Amniotic epithelial cell (primary cell): ENCODE measurements at regions not wholly inside any gene's neighbourhood (a gene's known extent, or its start where the extent isn't known, plus 50 kb on each side); places are given as distances from the start of the nearest gene placed in this dataset.

Experiments used
- DNase-seq: peaks from one replicate; pipeline ENCODE4 v3.0.0-alpha.2; 2010; ENCODE audit warnings: low read depth

DNA sequence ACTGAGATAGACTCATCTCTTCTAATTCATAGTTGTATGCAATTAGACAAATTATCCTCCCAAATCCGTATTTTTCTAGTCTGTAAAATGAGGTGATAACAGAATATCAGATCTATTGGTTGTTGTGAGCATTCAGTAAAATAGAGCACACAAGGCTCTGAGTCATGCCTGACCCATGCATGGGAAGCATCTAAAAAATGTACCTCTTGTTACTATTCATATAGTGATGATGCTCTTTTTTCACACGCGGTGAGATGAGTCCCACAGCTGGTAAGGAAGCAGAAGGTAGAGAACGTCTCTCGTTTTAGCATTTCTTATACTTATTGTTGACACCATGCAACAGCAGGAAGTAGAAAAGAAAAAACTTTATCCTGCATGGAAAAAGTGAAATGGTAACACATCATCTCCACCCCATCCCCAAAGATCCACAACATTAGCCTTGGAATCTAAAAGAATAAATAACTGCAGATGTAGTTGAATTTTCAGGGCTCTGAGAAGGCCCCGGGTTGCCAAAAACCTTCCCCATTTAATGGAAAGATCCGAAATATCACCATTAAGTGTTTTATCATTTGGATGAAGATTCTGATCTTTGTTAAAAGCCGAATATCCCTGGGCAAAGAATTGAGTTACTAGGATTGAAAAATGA, 215.6 kb downstream of the TMEM114 start:
- no peak for DNase-seq

DNA sequence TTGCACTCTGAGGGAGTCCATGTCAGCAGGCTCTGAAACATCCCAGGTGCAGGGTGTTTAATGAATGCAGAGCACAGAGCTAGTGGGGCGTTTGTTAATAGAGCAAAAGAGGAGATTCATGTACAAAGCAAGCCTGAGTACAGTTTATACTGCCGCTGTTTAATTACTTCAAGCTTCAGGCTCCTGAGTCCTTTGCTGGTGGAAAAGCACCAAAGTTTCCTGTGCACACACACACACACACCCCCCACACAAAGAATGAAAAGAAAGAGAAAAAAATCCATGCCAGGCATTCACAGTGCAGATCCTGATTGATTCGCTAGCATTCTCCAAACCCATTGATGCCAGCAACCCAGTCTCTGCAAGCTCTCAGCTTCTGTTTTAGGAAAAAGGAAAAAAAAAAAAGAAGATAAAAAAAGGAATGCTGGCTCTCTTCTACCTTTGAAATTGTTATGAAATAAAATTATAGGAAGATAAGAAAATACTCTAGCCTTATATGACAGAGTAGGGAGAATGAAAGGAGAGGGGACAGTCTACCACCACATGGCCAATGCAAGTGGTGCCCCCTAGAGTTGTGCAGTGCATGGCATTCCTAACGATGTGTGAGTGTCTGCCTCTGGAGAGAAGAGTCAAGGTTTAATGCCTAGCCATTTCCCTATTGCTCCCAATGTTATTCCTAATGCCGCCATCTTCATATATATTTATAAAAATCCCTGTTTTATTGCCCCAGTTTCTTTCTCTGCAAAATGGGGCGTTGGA, 216.5 kb downstream of the TMEM114 start:
- DNase-seq = no peak

GRCh38 chr16:8372141-8372540, 218.2 kb downstream of the TMEM114 start:
- no peak for DNase-seq

GRCh38 chr16:8370374-8371270, 219.7 kb downstream of the TMEM114 start:
- peak; percentile 1 for DNase-seq

DNA sequence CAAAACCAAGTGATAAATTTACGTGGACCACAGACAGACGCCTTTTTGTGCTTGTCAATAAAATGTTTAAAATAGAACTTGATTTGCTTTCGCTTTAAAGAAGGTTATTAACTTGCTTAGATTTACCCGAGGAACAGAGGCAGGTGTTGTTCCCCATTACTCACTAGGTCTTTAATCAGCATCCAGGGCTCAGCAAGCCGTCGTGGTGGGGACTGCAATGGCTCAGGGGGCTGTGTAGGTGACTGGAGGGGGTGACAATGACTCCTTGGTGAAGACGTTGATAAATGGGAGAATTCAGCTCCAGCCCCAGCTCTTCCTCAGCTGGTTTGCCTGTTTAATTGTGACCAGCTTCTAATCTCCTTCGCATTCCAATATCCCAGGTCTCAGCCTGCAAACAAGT, 231.4 kb downstream of the TMEM114 start:
- DNase-seq = no peak

DNA sequence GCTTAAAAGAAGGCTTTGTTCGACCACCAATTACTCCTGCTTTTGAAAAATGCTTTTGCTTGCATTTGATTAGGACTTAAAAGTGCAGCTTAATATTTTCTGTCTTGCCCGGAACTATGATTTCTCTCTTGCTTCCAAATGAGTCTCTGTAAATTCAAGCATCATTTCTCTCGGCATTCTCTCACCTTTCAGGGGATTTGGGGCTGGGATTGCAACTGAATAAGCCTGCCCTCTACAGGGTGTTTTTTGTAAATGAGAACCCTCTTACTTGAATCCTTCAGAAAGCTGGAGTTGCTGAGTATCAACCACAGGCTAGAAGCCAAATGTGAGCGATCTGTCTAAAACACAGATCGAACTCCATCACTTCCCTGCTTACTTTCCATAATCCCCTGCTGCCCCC, 234.6 kb downstream of the TMEM114 start:
- no peak for DNase-seq

DNA sequence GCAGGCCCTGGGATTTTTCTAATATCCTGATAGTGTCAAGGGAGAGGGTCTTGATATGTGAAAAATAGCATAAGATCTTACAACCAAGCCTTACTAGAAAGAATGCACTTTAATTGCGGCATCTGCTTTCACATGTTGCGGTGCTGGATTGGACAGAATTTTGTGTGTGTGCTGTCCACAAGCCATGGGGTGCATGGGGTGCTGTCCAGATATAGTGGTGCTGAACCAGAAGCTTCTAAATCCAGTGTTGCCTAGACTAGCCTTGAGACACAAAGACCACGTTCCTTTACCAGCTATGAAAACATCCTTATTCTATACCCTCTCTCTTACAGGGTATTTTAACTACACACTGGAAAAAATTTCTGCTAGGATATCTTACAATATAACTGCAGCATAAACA, 244.0 kb downstream of the TMEM114 start:
- no peak for DNase-seq

DNA sequence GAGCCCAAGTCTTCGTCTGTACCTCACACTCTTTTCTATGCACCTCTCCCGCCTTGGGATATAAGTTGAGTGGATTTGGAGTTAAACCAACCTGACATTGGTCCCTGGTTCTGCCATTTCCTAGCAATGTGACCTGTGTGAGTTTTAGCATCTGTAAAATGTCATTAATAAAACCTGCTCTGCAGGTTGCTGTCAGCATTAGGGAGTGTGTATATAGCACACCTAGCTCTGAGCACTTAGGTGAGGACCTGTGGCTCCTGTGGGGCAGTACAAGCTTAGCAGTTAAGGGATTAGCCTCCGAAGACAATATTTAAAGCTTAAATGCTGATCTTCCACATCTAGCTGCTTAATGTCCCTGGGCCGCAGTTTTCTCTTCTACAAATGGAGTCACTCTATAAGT, 248.0 kb downstream of the TMEM114 start:
- no peak for DNase-seq

DNA sequence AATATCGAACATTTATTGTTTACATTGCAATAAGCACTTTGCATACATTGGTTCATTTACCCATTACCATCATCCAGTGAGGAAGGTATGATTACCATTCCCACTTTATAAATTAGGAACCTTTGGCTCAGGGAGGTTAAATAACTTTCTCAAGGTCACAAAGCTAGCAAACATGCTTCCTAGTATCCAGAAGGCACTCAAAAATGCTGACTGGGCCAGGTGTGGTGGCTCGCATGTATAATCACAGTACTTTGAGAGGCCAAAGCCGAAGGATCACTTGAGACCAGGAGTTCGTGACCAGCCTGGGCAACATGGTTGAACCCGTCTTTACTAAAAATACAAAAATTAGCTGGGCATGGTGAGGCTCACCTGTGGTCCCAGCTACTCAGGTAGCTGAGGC, 259.6 kb downstream of the TMEM114 start:
- DNase-seq = no peak

- no peak for DNase-seq
Measured at GRCh38 chr16:8326232-8326631, 264.1 kb downstream of the TMEM114 start.

DNA sequence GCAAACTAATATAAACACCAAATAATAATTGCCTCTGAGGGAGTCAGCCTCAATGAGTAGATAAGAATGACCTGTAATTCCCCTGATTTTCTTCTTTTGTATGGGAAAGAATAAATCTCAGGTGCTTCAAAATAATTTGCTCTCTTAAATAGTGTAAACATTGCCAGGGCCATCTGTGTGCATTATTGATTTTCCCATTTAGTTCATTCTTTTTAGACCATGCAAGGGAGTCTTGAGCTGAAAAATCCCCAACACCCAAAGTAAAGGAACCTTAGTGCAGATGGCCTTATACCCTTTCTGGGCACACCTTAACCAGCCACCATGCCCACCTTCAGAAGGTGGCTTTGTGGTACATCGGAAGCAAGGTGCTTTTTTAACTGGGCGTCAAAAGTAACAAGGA, 267.2 kb downstream of the TMEM114 start:
- no peak for DNase-seq

DNA sequence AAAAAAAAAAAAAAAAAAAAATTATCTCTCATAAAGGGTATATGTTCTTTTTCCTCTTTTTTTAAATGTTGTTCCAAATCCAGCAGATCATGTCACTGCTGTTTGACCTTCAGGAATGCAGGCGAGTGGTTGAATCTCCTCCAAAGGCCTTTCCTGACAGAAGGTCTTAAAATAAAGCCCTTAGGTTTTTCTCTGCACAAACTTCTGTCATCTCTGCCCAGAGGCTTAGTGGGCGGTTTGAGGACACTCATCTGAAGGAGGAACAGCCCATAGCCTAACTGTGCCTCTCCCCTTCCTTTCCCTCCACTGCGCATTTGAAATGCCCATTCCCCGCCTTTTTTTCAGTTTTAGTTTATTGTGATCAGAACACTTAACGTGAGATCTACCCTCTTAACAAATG, 270.2 kb downstream of the TMEM114 start:
- no peak for DNase-seq

- DNase-seq = no peak
Measured at GRCh38 chr16:8310816-8311215, 279.5 kb downstream of the TMEM114 start.

DNA sequence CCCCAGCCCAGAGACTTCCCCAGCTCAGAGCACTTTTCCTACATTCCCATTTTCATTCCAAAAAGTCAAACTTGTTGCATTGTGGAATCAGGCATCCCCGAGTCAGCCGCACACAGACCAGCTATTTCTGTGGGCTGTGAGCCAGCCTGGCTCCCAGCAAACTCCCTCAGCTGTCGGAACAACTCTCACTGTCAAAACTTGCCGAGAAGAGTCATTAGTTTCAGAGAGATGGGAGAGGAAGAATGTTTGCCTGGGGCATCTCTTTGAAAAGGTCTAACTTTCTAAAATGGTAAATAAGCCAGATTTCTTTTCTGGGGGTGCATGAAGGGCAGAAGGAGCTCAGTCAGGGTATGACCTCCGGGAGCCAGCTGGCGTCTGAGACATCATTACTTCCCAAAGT, 280.0 kb downstream of the TMEM114 start:
- no peak for DNase-seq

- DNase-seq = no peak
Measured at GRCh38 chr16:8305201-8305600, 285.1 kb downstream of the TMEM114 start.

- no peak for DNase-seq
Measured at GRCh38 chr16:8299635-8300034, 290.7 kb downstream of the TMEM114 start.

GRCh38 chr16:8295513-8296237, 294.6 kb downstream of the TMEM114 start:
- DNase-seq = no peak

GRCh38 chr16:8293413-8293812, 296.9 kb downstream of the TMEM114 start:
- no peak for DNase-seq

DNA sequence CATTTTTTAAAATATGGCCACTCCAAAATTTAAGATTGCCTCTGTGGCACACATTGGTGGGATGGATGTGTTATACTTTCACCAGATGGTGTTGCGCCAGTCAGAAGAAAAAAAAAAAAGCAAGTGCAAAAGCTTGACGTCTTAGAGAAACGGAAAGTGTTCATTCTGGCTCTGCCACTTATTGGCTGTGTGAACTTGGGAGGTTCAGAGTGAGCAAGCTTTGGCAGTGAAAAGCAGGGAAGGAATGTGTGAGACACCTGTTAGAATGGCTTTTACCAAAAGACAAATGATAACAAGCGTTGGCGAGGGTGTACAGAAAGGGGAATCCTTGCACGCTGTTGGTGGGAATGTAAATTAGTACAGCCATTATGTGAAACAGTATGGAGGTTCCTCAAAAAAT, 298.0 kb downstream of the TMEM114 start:
- no peak for DNase-seq

DNA sequence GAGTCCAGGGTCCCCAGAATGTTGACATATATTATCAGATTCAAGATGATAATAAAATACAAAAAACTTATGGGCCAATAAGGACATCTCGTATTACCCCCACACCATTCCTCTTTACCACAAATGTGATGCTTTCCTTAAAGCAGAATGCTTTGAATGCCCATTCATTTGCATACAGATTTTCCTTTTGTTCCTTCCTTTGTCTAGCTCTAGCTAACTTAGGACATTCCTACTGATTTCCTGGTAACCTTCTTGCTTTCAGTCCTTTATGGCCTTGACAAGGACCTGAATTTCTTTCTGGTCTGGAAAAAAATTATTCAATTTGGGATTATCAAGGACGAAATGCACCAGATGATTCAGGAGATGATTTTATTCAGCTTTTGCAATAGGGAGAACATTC, 304.0 kb downstream of the TMEM114 start:
- DNase-seq = no peak

- DNase-seq = no peak
Measured at GRCh38 chr16:8283195-8283594, 307.1 kb downstream of the TMEM114 start.

GRCh38 chr16:8278031-8278580, 312.2 kb downstream of the TMEM114 start:
- DNase-seq = no peak
